PC-9 (cell line): ENCODE measurements at regions not wholly inside any gene's neighbourhood (a gene's known extent, or its start where the extent isn't known, plus 50 kb on each side); places are given as distances from the start of the nearest gene placed in this dataset.

ENCODE experiments used
- CTCF ChIP-seq: fragments of 200-600 bp; sonication (generic); conservative IDR thresholded peaks from 2 replicates; pipeline ENCODE4 v1.6.1; 2017; ENCODE audit warnings: mixed run types, antibody characterized with exemption, mild to moderate bottlenecking, moderate library complexity
- EZH2 ChIP-seq: fragments of 200-600 bp; sonication (generic); IDR thresholded peaks from 2 replicates; pipeline ENCODE4 v1.8.0; 2017; ENCODE audit warnings: antibody characterized with exemption, low read depth

- TF ChIP-seq EZH2 (no peak), CTCF (no peak)
Observed at GRCh38 chrX:125395626-125396025, 76.0 kb downstream of the TEX13C start.
